ENCODE measurements at regions not wholly inside any gene's neighbourhood (a gene's known extent, or its start where the extent isn't known, plus 50 kb on each side); places are given as distances from the start of the nearest gene placed in this dataset.

- Histone ChIP-seq H3K27ac (ENCODE audit: low read depth in 2 of 2, low read length in 2 of 2) (no peak overlapping the region), H3K27me3 (ENCODE audit: control insufficient read depth in 2 of 2, insufficient read depth in 2 of 2, low read length in 2 of 2) (no peaks in the 10 kb centered on the region), H3K4me3 (ENCODE audit: low read length in 2 of 2) (no peak overlapping the region), H3K9ac (ENCODE audit: low read depth in 1 of 2, low read length in 2 of 2) (no peak overlapping the region), H3K9me3 (ENCODE audit: control insufficient read depth in 2 of 2, low read length in 2 of 2) (no peaks in the 10 kb centered on the region), H3K4me1 (ENCODE audit: control insufficient read depth in 2 of 2, insufficient read depth in 2 of 2, low read length in 2 of 2) (no peaks in the 10 kb centered on the region), H3K36me3 (ENCODE audit: control insufficient read depth in 2 of 2, insufficient read depth in 2 of 2, low read length in 2 of 2) (no peaks in the 10 kb centered on the region)
These were observed 98.5 kb downstream of the HDGFL1 start for GRCh38 chr6:22667855-22668254.

- Histone ChIP-seq H3K27me3 (ENCODE audit: control insufficient read depth in 2 of 2, insufficient read depth in 2 of 2, low read length in 2 of 2) (no peaks in the 10 kb centered on the region), H3K9ac (ENCODE audit: low read depth in 1 of 2, low read length in 2 of 2) (no peak overlapping the region), H3K27ac (ENCODE audit: low read depth in 2 of 2, low read length in 2 of 2) (no peak overlapping the region), H3K9me3 (ENCODE audit: control insufficient read depth in 2 of 2, low read length in 2 of 2) (no peaks in the 10 kb centered on the region), H3K36me3 (ENCODE audit: control insufficient read depth in 2 of 2, insufficient read depth in 2 of 2, low read length in 2 of 2) (no peaks in the 10 kb centered on the region), H3K4me1 (ENCODE audit: control insufficient read depth in 2 of 2, insufficient read depth in 2 of 2, low read length in 2 of 2) (no peaks in the 10 kb centered on the region), H3K4me3 (ENCODE audit: low read length in 2 of 2) (no peak overlapping the region)
These were observed 98.9 kb downstream of the HDGFL1 start for GRCh38 chr6:22668307-22668706.

- no peaks in the 10 kb centered on the region for H3K9me3 ChIP-seq (ENCODE audit: control insufficient read depth in 2 of 2, low read length in 2 of 2)
- H3K4me1 ChIP-seq (ENCODE audit: control insufficient read depth in 2 of 2, insufficient read depth in 2 of 2, low read length in 2 of 2): no peaks in the 10 kb centered on the region
- no peaks in the 10 kb centered on the region for H3K36me3 ChIP-seq (ENCODE audit: control insufficient read depth in 2 of 2, insufficient read depth in 2 of 2, low read length in 2 of 2)
- no peak overlapping the region for H3K4me3 ChIP-seq (ENCODE audit: low read length in 2 of 2)
- no peaks in the 10 kb centered on the region for H3K27me3 ChIP-seq (ENCODE audit: control insufficient read depth in 2 of 2, insufficient read depth in 2 of 2, low read length in 2 of 2)
- no peak overlapping the region for H3K9ac ChIP-seq (ENCODE audit: low read depth in 1 of 2, low read length in 2 of 2)
- H3K27ac ChIP-seq (ENCODE audit: low read depth in 2 of 2, low read length in 2 of 2): no peak overlapping the region
These were observed 99.4 kb downstream of the HDGFL1 start for GRCh38 chr6:22668717-22669116.

- no peaks in the 10 kb centered on the region for H3K4me1 ChIP-seq (ENCODE audit: control insufficient read depth in 2 of 2, insufficient read depth in 2 of 2, low read length in 2 of 2)
- no peaks in the 10 kb centered on the region for H3K9me3 ChIP-seq (ENCODE audit: control insufficient read depth in 2 of 2, low read length in 2 of 2)
- H3K27me3 ChIP-seq (ENCODE audit: control insufficient read depth in 2 of 2, insufficient read depth in 2 of 2, low read length in 2 of 2): no peaks in the 10 kb centered on the region
- no peak overlapping the region for H3K27ac ChIP-seq (ENCODE audit: low read depth in 2 of 2, low read length in 2 of 2)
- H3K36me3 ChIP-seq (ENCODE audit: control insufficient read depth in 2 of 2, insufficient read depth in 2 of 2, low read length in 2 of 2): no peaks in the 10 kb centered on the region
- H3K9ac ChIP-seq (ENCODE audit: low read depth in 1 of 2, low read length in 2 of 2): no peak overlapping the region
- no peak overlapping the region for H3K4me3 ChIP-seq (ENCODE audit: low read length in 2 of 2)
These were observed 101.2 kb downstream of the HDGFL1 start for GRCh38 chr6:22670605-22671004.

DNA sequence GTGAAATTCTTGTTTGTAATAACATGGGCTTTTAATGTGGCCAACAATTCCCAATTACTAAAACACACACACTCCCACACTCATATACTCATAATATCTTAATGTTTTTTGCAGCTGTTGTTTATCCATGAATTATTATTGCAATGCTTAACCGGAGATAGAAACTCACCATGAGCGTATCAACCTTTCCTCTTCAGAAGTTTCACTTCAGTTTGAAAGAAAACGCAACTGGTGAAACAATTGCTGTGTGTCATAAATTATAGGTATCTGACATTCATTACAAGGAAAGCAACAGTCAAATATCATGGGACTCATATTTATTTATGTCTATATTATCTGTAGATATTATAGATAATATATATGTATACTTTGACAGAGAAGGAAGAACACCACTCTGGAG, 104.1 kb downstream of the HDGFL1 start:
- Histone ChIP-seq H3K4me1 (ENCODE audit: control insufficient read depth in 2 of 2, insufficient read depth in 2 of 2, low read length in 2 of 2) (no peaks in the 10 kb centered on the region), H3K4me3 (ENCODE audit: low read length in 2 of 2) (no peak overlapping the region), H3K9ac (ENCODE audit: low read depth in 1 of 2, low read length in 2 of 2) (no peak overlapping the region), H3K27me3 (ENCODE audit: control insufficient read depth in 2 of 2, insufficient read depth in 2 of 2, low read length in 2 of 2) (no peaks in the 10 kb centered on the region), H3K27ac (ENCODE audit: low read depth in 2 of 2, low read length in 2 of 2) (no peak overlapping the region), H3K36me3 (ENCODE audit: control insufficient read depth in 2 of 2, insufficient read depth in 2 of 2, low read length in 2 of 2) (no peaks in the 10 kb centered on the region), H3K9me3 (ENCODE audit: control insufficient read depth in 2 of 2, low read length in 2 of 2) (no peaks in the 10 kb centered on the region)

GRCh38 chr6:22680950-22681349, 111.6 kb downstream of the HDGFL1 start:
- Histone ChIP-seq H3K4me3 (ENCODE audit: low read length in 2 of 2) (no peak overlapping the region), H3K27ac (ENCODE audit: low read depth in 2 of 2, low read length in 2 of 2) (no peak overlapping the region), H3K36me3 (ENCODE audit: control insufficient read depth in 2 of 2, insufficient read depth in 2 of 2, low read length in 2 of 2) (no peaks in the 10 kb centered on the region), H3K9ac (ENCODE audit: low read depth in 1 of 2, low read length in 2 of 2) (no peak overlapping the region), H3K9me3 (ENCODE audit: control insufficient read depth in 2 of 2, low read length in 2 of 2) (no peaks in the 10 kb centered on the region), H3K4me1 (ENCODE audit: control insufficient read depth in 2 of 2, insufficient read depth in 2 of 2, low read length in 2 of 2) (no peaks in the 10 kb centered on the region), H3K27me3 (ENCODE audit: control insufficient read depth in 2 of 2, insufficient read depth in 2 of 2, low read length in 2 of 2) (no peaks in the 10 kb centered on the region)

- no peak overlapping the region for H3K27ac ChIP-seq (ENCODE audit: low read depth in 2 of 2, low read length in 2 of 2)
- no peaks in the 10 kb centered on the region for H3K4me1 ChIP-seq (ENCODE audit: control insufficient read depth in 2 of 2, insufficient read depth in 2 of 2, low read length in 2 of 2)
- no peak overlapping the region for H3K4me3 ChIP-seq (ENCODE audit: low read length in 2 of 2)
These were observed 112.4 kb downstream of the HDGFL1 start for GRCh38 chr6:22681761-22682160.

DNA sequence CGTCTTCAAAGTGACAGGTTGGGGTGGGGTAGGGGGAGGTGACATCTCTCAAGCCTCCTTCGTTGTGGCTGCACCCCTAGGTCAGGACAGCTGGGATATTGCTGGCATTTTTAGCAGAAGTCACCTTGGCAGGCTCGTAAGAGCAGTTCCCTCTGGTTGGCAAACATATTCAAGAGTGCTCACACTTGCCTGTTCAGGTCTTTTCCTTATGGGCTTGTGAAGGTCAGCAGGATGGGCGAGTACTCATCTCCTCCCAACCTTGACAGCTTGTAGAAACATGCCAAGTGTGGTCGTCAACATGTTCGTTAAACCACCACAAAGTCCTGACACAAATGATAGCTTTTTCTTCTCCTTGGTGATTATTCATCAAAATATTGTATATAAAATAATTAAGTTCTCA, 113.6 kb downstream of the HDGFL1 start:
- no peaks in the 10 kb centered on the region for H3K9me3 ChIP-seq (ENCODE audit: control insufficient read depth in 2 of 2, low read length in 2 of 2)
- no peak overlapping the region for H3K4me3 ChIP-seq (ENCODE audit: low read length in 2 of 2)
- no peaks in the 10 kb centered on the region for H3K27me3 ChIP-seq (ENCODE audit: control insufficient read depth in 2 of 2, insufficient read depth in 2 of 2, low read length in 2 of 2)
- H3K36me3 ChIP-seq (ENCODE audit: control insufficient read depth in 2 of 2, insufficient read depth in 2 of 2, low read length in 2 of 2): no peaks in the 10 kb centered on the region
- H3K9ac ChIP-seq (ENCODE audit: low read depth in 1 of 2, low read length in 2 of 2): no peak overlapping the region
- no peaks in the 10 kb centered on the region for H3K4me1 ChIP-seq (ENCODE audit: control insufficient read depth in 2 of 2, insufficient read depth in 2 of 2, low read length in 2 of 2)
- no peak overlapping the region for H3K27ac ChIP-seq (ENCODE audit: low read depth in 2 of 2, low read length in 2 of 2)

More at GRCh38 chr6:22681761-22682160, 112.4 kb downstream of the HDGFL1 start:
- Histone ChIP-seq H3K36me3 (ENCODE audit: control insufficient read depth in 2 of 2, insufficient read depth in 2 of 2, low read length in 2 of 2) (no peaks in the 10 kb centered on the region), H3K9ac (ENCODE audit: low read depth in 1 of 2, low read length in 2 of 2) (no peak overlapping the region), H3K27me3 (ENCODE audit: control insufficient read depth in 2 of 2, insufficient read depth in 2 of 2, low read length in 2 of 2) (no peaks in the 10 kb centered on the region), H3K9me3 (ENCODE audit: control insufficient read depth in 2 of 2, low read length in 2 of 2) (no peaks in the 10 kb centered on the region)

- Histone ChIP-seq H3K4me3 (ENCODE audit: low read length in 2 of 2) (no peak overlapping the region), H3K27ac (ENCODE audit: low read depth in 2 of 2, low read length in 2 of 2) (no peak overlapping the region), H3K27me3 (ENCODE audit: control insufficient read depth in 2 of 2, insufficient read depth in 2 of 2, low read length in 2 of 2) (no peaks in the 10 kb centered on the region), H3K36me3 (ENCODE audit: control insufficient read depth in 2 of 2, insufficient read depth in 2 of 2, low read length in 2 of 2) (no peaks in the 10 kb centered on the region), H3K9me3 (ENCODE audit: control insufficient read depth in 2 of 2, low read length in 2 of 2) (no peaks in the 10 kb centered on the region), H3K4me1 (ENCODE audit: control insufficient read depth in 2 of 2, insufficient read depth in 2 of 2, low read length in 2 of 2) (no peaks in the 10 kb centered on the region), H3K9ac (ENCODE audit: low read depth in 1 of 2, low read length in 2 of 2) (no peak overlapping the region)
These were observed 121.1 kb downstream of the HDGFL1 start for GRCh38 chr6:22690446-22690845.

DNA sequence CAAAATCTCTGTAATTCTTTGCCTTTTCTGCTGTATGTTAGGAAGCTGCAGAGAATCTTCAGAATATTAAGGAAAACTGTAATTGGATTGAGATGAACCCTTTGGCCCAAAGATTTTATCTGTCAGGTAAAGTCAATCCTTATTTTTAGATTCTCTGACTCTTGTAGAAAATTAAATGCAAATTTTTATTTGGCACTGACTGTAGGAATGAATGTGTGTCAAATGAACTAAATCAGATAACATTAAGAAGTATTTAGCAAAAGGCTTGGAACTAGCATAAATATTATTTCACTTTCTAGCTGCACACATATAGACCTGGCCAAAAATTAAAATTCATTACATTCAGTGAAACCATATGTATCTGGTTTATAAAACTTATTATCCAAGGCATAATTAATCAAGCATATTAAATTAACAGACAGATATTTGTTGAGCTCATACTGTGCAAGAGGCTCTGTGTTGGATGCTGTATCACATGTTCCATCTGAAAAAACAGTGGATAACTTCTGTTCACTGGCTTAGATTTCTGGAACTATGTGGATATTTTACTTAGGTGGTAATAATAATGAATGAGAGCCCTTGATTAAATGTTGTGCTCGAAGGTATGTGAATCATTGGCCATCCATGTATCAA, 124.8 kb downstream of the HDGFL1 start:
- H3K27me3 ChIP-seq (ENCODE audit: control insufficient read depth in 2 of 2, insufficient read depth in 2 of 2, low read length in 2 of 2): no peaks in the 10 kb centered on the region
- H3K4me1 ChIP-seq (ENCODE audit: control insufficient read depth in 2 of 2, insufficient read depth in 2 of 2, low read length in 2 of 2): no peaks in the 10 kb centered on the region
- no peak overlapping the region for H3K27ac ChIP-seq (ENCODE audit: low read depth in 2 of 2, low read length in 2 of 2)
- H3K4me3 ChIP-seq (ENCODE audit: low read length in 2 of 2): no peak overlapping the region
- no peaks in the 10 kb centered on the region for H3K36me3 ChIP-seq (ENCODE audit: control insufficient read depth in 2 of 2, insufficient read depth in 2 of 2, low read length in 2 of 2)
- no peaks in the 10 kb centered on the region for H3K9me3 ChIP-seq (ENCODE audit: control insufficient read depth in 2 of 2, low read length in 2 of 2)
- no peak overlapping the region for H3K9ac ChIP-seq (ENCODE audit: low read depth in 1 of 2, low read length in 2 of 2)

- H3K9ac ChIP-seq (ENCODE audit: low read depth in 1 of 2, low read length in 2 of 2): no peak overlapping the region
- no peak overlapping the region for H3K27ac ChIP-seq (ENCODE audit: low read depth in 2 of 2, low read length in 2 of 2)
- H3K36me3 ChIP-seq (ENCODE audit: control insufficient read depth in 2 of 2, insufficient read depth in 2 of 2, low read length in 2 of 2): no peaks in the 10 kb centered on the region
- H3K27me3 ChIP-seq (ENCODE audit: control insufficient read depth in 2 of 2, insufficient read depth in 2 of 2, low read length in 2 of 2): no peaks in the 10 kb centered on the region
- H3K4me3 ChIP-seq (ENCODE audit: low read length in 2 of 2): no peak overlapping the region
- H3K9me3 ChIP-seq (ENCODE audit: control insufficient read depth in 2 of 2, low read length in 2 of 2): no peaks in the 10 kb centered on the region
- H3K4me1 ChIP-seq (ENCODE audit: control insufficient read depth in 2 of 2, insufficient read depth in 2 of 2, low read length in 2 of 2): no peaks in the 10 kb centered on the region
These were observed 127.1 kb downstream of the HDGFL1 start for GRCh38 chr6:22696481-22696880.
